ENCODE measurements at regions not wholly inside any gene's neighbourhood (a gene's known extent, or its start where the extent isn't known, plus 50 kb on each side); places are given as distances from the start of the nearest gene placed in this dataset.

DNA sequence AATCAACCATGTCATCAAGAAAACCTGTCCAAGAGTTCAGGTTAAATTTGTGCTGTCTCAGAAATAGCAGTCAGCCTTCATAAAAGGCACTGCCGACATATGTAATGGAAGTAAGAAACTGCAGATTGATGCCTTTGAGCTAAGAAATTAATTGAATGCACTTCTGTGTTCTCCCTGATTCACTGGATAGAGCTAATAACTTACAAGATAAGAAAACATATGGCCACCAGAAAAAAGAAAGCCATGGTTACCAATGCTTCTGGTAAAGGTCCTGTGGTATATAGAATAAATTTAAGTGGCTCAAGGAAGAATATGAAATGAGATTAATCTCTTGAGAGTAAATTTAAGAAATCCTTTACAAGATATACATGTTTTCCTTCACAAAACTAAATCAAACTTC, 242.5 kb upstream of the UFL1 start:
- TF ChIP-seq, protein P1, sequence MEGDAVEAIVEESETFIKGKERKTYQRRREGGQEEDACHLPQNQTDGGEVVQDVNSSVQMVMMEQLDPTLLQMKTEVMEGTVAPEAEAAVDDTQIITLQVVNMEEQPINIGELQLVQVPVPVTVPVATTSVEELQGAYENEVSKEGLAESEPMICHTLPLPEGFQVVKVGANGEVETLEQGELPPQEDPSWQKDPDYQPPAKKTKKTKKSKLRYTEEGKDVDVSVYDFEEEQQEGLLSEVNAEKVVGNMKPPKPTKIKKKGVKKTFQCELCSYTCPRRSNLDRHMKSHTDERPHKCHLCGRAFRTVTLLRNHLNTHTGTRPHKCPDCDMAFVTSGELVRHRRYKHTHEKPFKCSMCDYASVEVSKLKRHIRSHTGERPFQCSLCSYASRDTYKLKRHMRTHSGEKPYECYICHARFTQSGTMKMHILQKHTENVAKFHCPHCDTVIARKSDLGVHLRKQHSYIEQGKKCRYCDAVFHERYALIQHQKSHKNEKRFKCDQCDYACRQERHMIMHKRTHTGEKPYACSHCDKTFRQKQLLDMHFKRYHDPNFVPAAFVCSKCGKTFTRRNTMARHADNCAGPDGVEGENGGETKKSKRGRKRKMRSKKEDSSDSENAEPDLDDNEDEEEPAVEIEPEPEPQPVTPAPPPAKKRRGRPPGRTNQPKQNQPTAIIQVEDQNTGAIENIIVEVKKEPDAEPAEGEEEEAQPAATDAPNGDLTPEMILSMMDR (IDR thresholded peaks at IDR 0.05), result no peak
- TF ChIP-seq POLR2AphosphoS5 (IDR thresholded peaks at IDR 0.05; ENCODE audit: low read depth, low read length) (no peak), SIN3A (IDR thresholded peaks at IDR 0.05; ENCODE audit: borderline replicate concordance, insufficient read depth, low read depth, low read length) (no peak), TCF7L2 (IDR thresholded peaks at IDR 0.05; ENCODE audit: low read depth, low read length) (no peak)

Measured in Panc1 (cell line).